GM12878 (cell line): ENCODE measurements at regions not wholly inside any gene's neighbourhood (a gene's known extent, or its start where the extent isn't known, plus 50 kb on each side); places are given as distances from the start of the nearest gene placed in this dataset.

ENCODE experiments used
- CTCF ChIP-seq, 3 experiments: IDR thresholded peaks in 2 of 3; conservative IDR thresholded peaks in 1 of 3; 2 replicates each; pipeline ENCODE4 v1.5.1; 2011; ENCODE audit warnings: low read depth in 3 of 3, low read length in 3 of 3, mild to moderate bottlenecking in 3 of 3, control low read depth in 2 of 3, moderate library complexity in 2 of 3, inconsistent platforms in 1 of 3, mixed read lengths in 1 of 3; ENCODE audit not compliant: control insufficient read depth in 2 of 3, insufficient read depth in 1 of 3; ENCODE audit errors: extremely low read depth in 1 of 3
- ELK1 ChIP-seq: IDR thresholded peaks from 2 replicates; pipeline ENCODE4 v1.6.1; 2012; ENCODE audit warnings: low read depth, low read length, improper control_type of control experiment
- ESRRA ChIP-seq: IDR thresholded peaks from 2 replicates; pipeline ENCODE4 v1.6.1; 2012; ENCODE audit warnings: mild to moderate bottlenecking, low read length, improper control_type of control experiment
- EZH2 ChIP-seq: IDR thresholded peaks from 2 replicates; pipeline ENCODE4 v1.6.1; 2012; ENCODE audit warnings: low read depth, mild to moderate bottlenecking, control low read depth, inconsistent platforms, low read length, borderline replicate concordance; ENCODE audit not compliant: control insufficient read depth
- IKZF1 ChIP-seq: fragments of 450-650 bp; conservative IDR thresholded peaks from 2 replicates; pipeline ENCODE4 v1.6.1; 2017; ENCODE audit warnings: antibody characterized with exemption, mild to moderate bottlenecking
- JUND ChIP-seq: IDR thresholded peaks from 2 replicates; pipeline ENCODE4 v1.6.1; 2012; ENCODE audit warnings: low read depth, mild to moderate bottlenecking, low read length, improper control_type of control experiment, moderate library complexity
- NR2C2 ChIP-seq: IDR thresholded peaks from 2 replicates; pipeline ENCODE4 v1.6.1; 2011; ENCODE audit warnings: borderline replicate concordance, low read depth; ENCODE audit not compliant: control insufficient read depth, insufficient read length
- POU2F2 ChIP-seq: IDR thresholded peaks from 3 replicates; pipeline ENCODE4 v1.6.1; 2011; ENCODE audit warnings: low read depth, mild to moderate bottlenecking, low read length, borderline replicate concordance
- RAD51 ChIP-seq: fragments of 450-650 bp; IDR thresholded peaks from 2 replicates; pipeline ENCODE4 v1.6.1; 2016; ENCODE audit warnings: moderate library complexity, mild to moderate bottlenecking, inconsistent platforms
- SMC3 ChIP-seq: IDR thresholded peaks from 2 replicates; pipeline ENCODE4 v1.6.1; 2011; ENCODE audit warnings: low read length, improper control_type of control experiment, borderline replicate concordance
- TBL1XR1 ChIP-seq: IDR thresholded peaks from 2 replicates; pipeline ENCODE4 v1.6.1; 2012; ENCODE audit warnings: low read depth, low read length, improper control_type of control experiment

- TF ChIP-seq RAD51 = no peak
- no peak for TF ChIP-seq CTCF (IDR thresholded peaks at IDR 0.05 in 2 of 3, conservative IDR thresholded peaks at IDR 0.05 in 1 of 3; ENCODE audit: control insufficient read depth in 2 of 3, extremely low read depth in 1 of 3, insufficient read depth in 1 of 3, low read depth in 3 of 3, low read length in 3 of 3)
- no peak for TF ChIP-seq SMC3
- TF ChIP-seq NR2C2 = no peak
- no peak for TF ChIP-seq JUND
- no peak for TF ChIP-seq TBL1XR1
- TF ChIP-seq ESRRA = no peak
- no peak for TF ChIP-seq EZH2
- no peak for TF ChIP-seq ELK1
- TF ChIP-seq IKZF1 = no peak
- no peak for TF ChIP-seq POU2F2
Measured at GRCh38 chr1:60888126-60888525, 194.2 kb upstream of the NFIA start.
